GM21723 (cell line): ENCODE measurements at regions not wholly inside any gene's neighbourhood (a gene's known extent, or its start where the extent isn't known, plus 50 kb on each side); places are given as distances from the start of the nearest gene placed in this dataset.
"Not testable (repeated sequence)": the region's sequence is repeated elsewhere in the genome, so short reads cannot be mapped to it uniquely, and the experiment has no call there.

Source experiments
- ATAC-seq: cut with Tn5 transposase; IDR thresholded peaks from one replicate; pipeline ENCODE4 v1.9.1; 2021; ENCODE audit warnings: mild to moderate bottlenecking, moderate library complexity; ENCODE audit not compliant: unreplicated experiment

GRCh38 chr2:87075054-87075790, 53.6 kb upstream of the PLGLB1 start:
- ATAC-seq, result peak; percentile 22

GRCh38 chr2:87075791-87076252, 54.2 kb upstream of the PLGLB1 start:
- peak; percentile 44 for ATAC-seq

- ATAC-seq, result peak; percentile 88
Measured at GRCh38 chr2:87076253-87077123, 54.8 kb upstream of the PLGLB1 start.

- not testable (repeated sequence) for ATAC-seq
Measured at GRCh38 chr2:87077124-87077446, 55.4 kb upstream of the PLGLB1 start.

- not testable (repeated sequence) for ATAC-seq
Measured at GRCh38 chr2:87081727-87082126, 60.1 kb upstream of the PLGLB1 start.

GRCh38 chr2:87088079-87088478, 66.4 kb upstream of the PLGLB1 start:
- ATAC-seq, result not testable (repeated sequence)

- not testable (repeated sequence) for ATAC-seq
Measured at GRCh38 chr2:87089401-87089800, 67.8 kb upstream of the PLGLB1 start.

GRCh38 chr2:87093252-87093651, 71.6 kb upstream of the PLGLB1 start:
- ATAC-seq, result not testable (repeated sequence)

- not testable (repeated sequence) for ATAC-seq
Measured at GRCh38 chr2:87093937-87094529, 72.4 kb upstream of the PLGLB1 start.

- not testable (repeated sequence) for ATAC-seq
Measured at GRCh38 chr2:87095804-87096203, 74.2 kb upstream of the PLGLB1 start.

- not testable (repeated sequence) for ATAC-seq
Measured at GRCh38 chr2:87128761-87129553, 107.3 kb upstream of the PLGLB1 start.

GRCh38 chr2:87132577-87132976, 110.9 kb upstream of the PLGLB1 start:
- ATAC-seq, result not testable (repeated sequence)

- ATAC-seq, result not testable (repeated sequence)
Measured at GRCh38 chr2:87151835-87152493, 130.3 kb upstream of the PLGLB1 start.

GRCh38 chr2:87174454-87174853, 152.8 kb upstream of the PLGLB1 start:
- ATAC-seq, result not testable (repeated sequence)

- ATAC-seq, result not testable (repeated sequence)
Measured at GRCh38 chr2:87183373-87183772, 161.7 kb upstream of the PLGLB1 start.

- ATAC-seq, result not testable (repeated sequence)
Measured at GRCh38 chr2:87184260-87184659, 162.6 kb upstream of the PLGLB1 start.

- not testable (repeated sequence) for ATAC-seq
Measured at GRCh38 chr2:87189214-87189613, 167.6 kb upstream of the PLGLB1 start.

- ATAC-seq, result peak; percentile 81
Measured at GRCh38 chr2:87193336-87193735, 171.7 kb upstream of the PLGLB1 start.

GRCh38 chr2:87194254-87194999, 172.8 kb upstream of the PLGLB1 start:
- not testable (repeated sequence) for ATAC-seq
